GM12872 (cell line): ENCODE measurements at regions not wholly inside any gene's neighbourhood (a gene's known extent, or its start where the extent isn't known, plus 50 kb on each side); places are given as distances from the start of the nearest gene placed in this dataset.

ENCODE experiments used
- TF ChIP-seq, protein P1 (sequence below): IDR thresholded peaks from 3 replicates; pipeline ENCODE4 v1.5.1; 2011; ENCODE audit warnings: low read depth, mild to moderate bottlenecking, low read length, moderate library complexity; ENCODE audit not compliant: insufficient read depth

DNA sequence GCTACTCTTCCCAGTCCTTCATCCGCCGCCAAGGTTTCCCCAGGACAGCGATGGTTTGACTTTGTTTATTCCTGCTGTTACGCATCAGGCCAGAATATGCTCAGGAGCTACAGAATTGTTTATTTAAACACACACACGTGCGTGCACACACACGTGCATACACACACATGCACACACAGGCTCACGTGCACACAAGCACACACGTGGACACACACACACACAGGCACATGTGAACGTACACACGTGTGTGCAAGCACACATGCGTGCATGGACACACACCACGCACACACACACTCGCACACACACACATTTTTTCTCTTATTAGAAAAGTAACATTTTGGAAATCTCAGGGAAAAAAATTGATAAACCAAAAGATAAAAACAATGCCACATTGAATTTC, 64.6 kb upstream of the UST start:
- TF ChIP-seq, protein P1, sequence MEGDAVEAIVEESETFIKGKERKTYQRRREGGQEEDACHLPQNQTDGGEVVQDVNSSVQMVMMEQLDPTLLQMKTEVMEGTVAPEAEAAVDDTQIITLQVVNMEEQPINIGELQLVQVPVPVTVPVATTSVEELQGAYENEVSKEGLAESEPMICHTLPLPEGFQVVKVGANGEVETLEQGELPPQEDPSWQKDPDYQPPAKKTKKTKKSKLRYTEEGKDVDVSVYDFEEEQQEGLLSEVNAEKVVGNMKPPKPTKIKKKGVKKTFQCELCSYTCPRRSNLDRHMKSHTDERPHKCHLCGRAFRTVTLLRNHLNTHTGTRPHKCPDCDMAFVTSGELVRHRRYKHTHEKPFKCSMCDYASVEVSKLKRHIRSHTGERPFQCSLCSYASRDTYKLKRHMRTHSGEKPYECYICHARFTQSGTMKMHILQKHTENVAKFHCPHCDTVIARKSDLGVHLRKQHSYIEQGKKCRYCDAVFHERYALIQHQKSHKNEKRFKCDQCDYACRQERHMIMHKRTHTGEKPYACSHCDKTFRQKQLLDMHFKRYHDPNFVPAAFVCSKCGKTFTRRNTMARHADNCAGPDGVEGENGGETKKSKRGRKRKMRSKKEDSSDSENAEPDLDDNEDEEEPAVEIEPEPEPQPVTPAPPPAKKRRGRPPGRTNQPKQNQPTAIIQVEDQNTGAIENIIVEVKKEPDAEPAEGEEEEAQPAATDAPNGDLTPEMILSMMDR: no peak

- TF ChIP-seq, protein P1: no peak
Observed at GRCh38 chr6:148682990-148683389, 63.8 kb upstream of the UST start.

DNA sequence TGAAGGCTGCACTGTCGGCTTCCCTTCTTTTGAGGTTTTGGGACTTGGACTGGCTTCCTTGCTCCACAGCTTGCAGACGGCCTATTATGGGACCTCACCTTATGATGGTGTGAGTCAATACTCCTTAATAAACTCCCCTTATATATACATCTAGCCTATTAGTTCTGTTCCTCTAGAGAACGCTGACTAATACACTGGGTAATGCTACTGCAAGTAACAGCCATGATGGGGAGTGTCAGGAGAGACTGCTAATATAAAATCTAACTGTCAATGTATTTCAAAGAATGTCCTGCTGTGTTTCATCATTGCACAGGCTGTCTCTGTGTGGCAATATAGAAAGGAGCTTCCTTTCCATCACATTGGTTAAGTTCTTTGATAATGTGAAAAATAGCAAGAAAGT, 57.7 kb upstream of the UST start:
- TF ChIP-seq, protein P1: no peak

DNA sequence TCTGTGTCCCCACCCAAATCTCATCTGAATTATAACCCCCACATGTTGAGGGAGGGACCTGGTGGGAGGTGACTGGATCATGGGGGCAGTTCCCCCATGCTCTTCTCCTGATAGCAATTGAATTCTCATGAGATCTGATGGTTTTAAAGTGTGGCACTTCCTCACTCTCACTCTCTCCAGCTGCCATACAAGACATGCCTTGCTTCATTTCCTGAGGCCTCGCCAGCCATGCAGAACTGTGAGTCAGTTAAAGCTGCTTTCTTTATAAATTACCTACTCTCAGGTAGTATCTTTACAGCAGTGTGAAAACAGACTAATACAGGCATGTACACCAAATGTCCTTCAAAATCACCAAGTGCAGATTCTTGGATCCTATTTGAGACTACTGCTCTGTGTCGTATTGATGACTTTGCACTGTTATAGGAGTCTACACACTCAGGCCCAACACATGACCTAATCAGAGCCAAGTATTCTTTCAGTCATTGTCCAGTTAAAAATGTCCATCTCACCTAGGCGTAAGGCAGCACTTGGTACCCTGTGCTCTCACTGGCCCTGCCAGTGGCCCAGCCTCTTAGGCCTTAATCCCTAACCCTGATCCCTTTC, 52.8 kb upstream of the UST start:
- TF ChIP-seq, protein P1: no peak
